BLaER1 (cell line): ENCODE measurements at regions not wholly inside any gene's neighbourhood (a gene's known extent, or its start where the extent isn't known, plus 50 kb on each side); places are given as distances from the start of the nearest gene placed in this dataset.

Experiments
- H3K27ac ChIP-seq: shearing (Covaris generic); formaldehyde crosslinking; 2 replicates; pipeline ENCODE4 v1.8.1; 2022
- H3K27me3 ChIP-seq: shearing (Covaris generic); formaldehyde crosslinking; 2 replicates; pipeline ENCODE4 v1.8.1; 2022
- H3K36me3 ChIP-seq: shearing (Covaris generic); formaldehyde crosslinking; 2 replicates; pipeline ENCODE4 v1.8.1; 2022
- H3K4me1 ChIP-seq: shearing (Covaris generic); formaldehyde crosslinking; 2 replicates; pipeline ENCODE4 v1.8.1; 2022
- H3K4me2 ChIP-seq: shearing (Covaris generic); formaldehyde crosslinking; 2 replicates; pipeline ENCODE4 v1.8.1; 2022
- H3K4me3 ChIP-seq: shearing (Covaris generic); formaldehyde crosslinking; 2 replicates; pipeline ENCODE4 v1.8.1; 2022
- H3K9ac ChIP-seq: shearing (Covaris generic); formaldehyde crosslinking; 2 replicates; pipeline ENCODE4 v1.8.1; 2022
- H3K9me3 ChIP-seq: shearing (Covaris generic); formaldehyde crosslinking; 2 replicates; pipeline ENCODE4 v1.8.1; 2022
- H4K20me1 ChIP-seq: shearing (Covaris generic); formaldehyde crosslinking; 2 replicates; pipeline ENCODE4 v1.8.1; 2022
- Cebpa-rat ChIP-seq: shearing (Covaris generic); IDR thresholded peaks from 2 replicates; pipeline ENCODE4 v1.8.1; 2022

GRCh38 chr13:73292127-73292526, 233.3 kb downstream of the KLF5 start:
- Histone ChIP-seq H4K20me1 (no peaks in the 10 kb centered on the region), H3K9ac (no peak overlapping the region), H3K4me1 (no peaks in the 10 kb centered on the region), H3K27me3 (no peaks in the 10 kb centered on the region), H3K27ac (no peak overlapping the region), H3K36me3 (no peaks in the 10 kb centered on the region), H3K4me3 (no peak overlapping the region), H3K9me3 (no peaks in the 10 kb centered on the region), H3K4me2 (no peak overlapping the region)
- TF ChIP-seq Cebpa-rat: no peak

- Histone ChIP-seq H4K20me1 (no peaks in the 10 kb centered on the region), H3K27ac (no peak overlapping the region), H3K4me3 (no peak overlapping the region), H3K4me2 (no peak overlapping the region), H3K9ac (no peak overlapping the region), H3K36me3 (no peaks in the 10 kb centered on the region), H3K4me1 (no peaks in the 10 kb centered on the region), H3K9me3 (no peaks in the 10 kb centered on the region), H3K27me3 (no peaks in the 10 kb centered on the region)
- TF ChIP-seq Cebpa-rat: no peak
These were observed 232.0 kb downstream of the KLF5 start for GRCh38 chr13:73290844-73291243.

- H3K4me1 ChIP-seq: no peaks in the 10 kb centered on the region
- no peaks in the 10 kb centered on the region for H4K20me1 ChIP-seq
- no peaks in the 10 kb centered on the region for H3K27me3 ChIP-seq
- H3K9ac ChIP-seq: no peak overlapping the region
- no peaks in the 10 kb centered on the region for H3K9me3 ChIP-seq
- TF ChIP-seq Cebpa-rat: no peak
- no peaks in the 10 kb centered on the region for H3K36me3 ChIP-seq
- H3K4me2 ChIP-seq: no peak overlapping the region
- H3K27ac ChIP-seq: no peak overlapping the region
- no peak overlapping the region for H3K4me3 ChIP-seq
These were observed 229.8 kb downstream of the KLF5 start for GRCh38 chr13:73288596-73288995.

- Histone ChIP-seq H3K27ac (no peak overlapping the region), H3K4me3 (no peak overlapping the region), H3K36me3 (no peaks in the 10 kb centered on the region), H3K4me1 (no peaks in the 10 kb centered on the region), H3K27me3 (no peaks in the 10 kb centered on the region), H3K4me2 (no peak overlapping the region), H4K20me1 (no peaks in the 10 kb centered on the region), H3K9ac (no peak overlapping the region), H3K9me3 (no peaks in the 10 kb centered on the region)
- no peak for TF ChIP-seq Cebpa-rat
These were observed 229.0 kb downstream of the KLF5 start for GRCh38 chr13:73287831-73288230.

GRCh38 chr13:73286942-73287620, 228.3 kb downstream of the KLF5 start:
- Histone ChIP-seq H3K36me3 (no peaks in the 10 kb centered on the region), H3K27ac (no peak overlapping the region), H3K9ac (no peak overlapping the region), H3K4me3 (no peak overlapping the region), H3K4me2 (no peak overlapping the region), H3K9me3 (no peaks in the 10 kb centered on the region), H3K4me1 (no peaks in the 10 kb centered on the region), H3K27me3 (no peaks in the 10 kb centered on the region), H4K20me1 (no peaks in the 10 kb centered on the region)
- TF ChIP-seq Cebpa-rat: no peak

- Histone ChIP-seq H3K27ac (no peak overlapping the region), H3K4me3 (no peak overlapping the region), H3K9me3 (no peaks in the 10 kb centered on the region), H3K4me1 (no peaks in the 10 kb centered on the region), H3K27me3 (no peaks in the 10 kb centered on the region), H3K4me2 (no peak overlapping the region), H4K20me1 (no peaks in the 10 kb centered on the region), H3K36me3 (no peaks in the 10 kb centered on the region), H3K9ac (no peak overlapping the region)
- no peak for TF ChIP-seq Cebpa-rat
These were observed 227.4 kb downstream of the KLF5 start for GRCh38 chr13:73286177-73286576.

- H3K27ac ChIP-seq: no peak overlapping the region
- no peak overlapping the region for H3K4me2 ChIP-seq
- no peaks in the 10 kb centered on the region for H4K20me1 ChIP-seq
- no peaks in the 10 kb centered on the region for H3K4me1 ChIP-seq
- no peak for TF ChIP-seq Cebpa-rat
- no peaks in the 10 kb centered on the region for H3K9me3 ChIP-seq
- H3K36me3 ChIP-seq: no peaks in the 10 kb centered on the region
- no peak overlapping the region for H3K4me3 ChIP-seq
- no peak overlapping the region for H3K9ac ChIP-seq
- no peaks in the 10 kb centered on the region for H3K27me3 ChIP-seq
These were observed 225.5 kb downstream of the KLF5 start for GRCh38 chr13:73284081-73284874.

GRCh38 chr13:73283636-73284035, 224.8 kb downstream of the KLF5 start:
- no peak overlapping the region for H3K4me2 ChIP-seq
- H3K27me3 ChIP-seq: no peaks in the 10 kb centered on the region
- no peaks in the 10 kb centered on the region for H3K9me3 ChIP-seq
- no peaks in the 10 kb centered on the region for H3K36me3 ChIP-seq
- no peak overlapping the region for H3K27ac ChIP-seq
- no peak overlapping the region for H3K9ac ChIP-seq
- H4K20me1 ChIP-seq: no peaks in the 10 kb centered on the region
- no peak overlapping the region for H3K4me3 ChIP-seq
- no peaks in the 10 kb centered on the region for H3K4me1 ChIP-seq
- TF ChIP-seq Cebpa-rat: no peak

GRCh38 chr13:73281746-73282145, 222.9 kb downstream of the KLF5 start:
- H3K27me3 ChIP-seq: no peaks in the 10 kb centered on the region
- no peak overlapping the region for H3K4me2 ChIP-seq
- no peak overlapping the region for H3K4me3 ChIP-seq
- H4K20me1 ChIP-seq: no peaks in the 10 kb centered on the region
- no peak overlapping the region for H3K27ac ChIP-seq
- no peak for TF ChIP-seq Cebpa-rat
- H3K4me1 ChIP-seq: no peaks in the 10 kb centered on the region
- H3K36me3 ChIP-seq: no peaks in the 10 kb centered on the region
- no peaks in the 10 kb centered on the region for H3K9me3 ChIP-seq
- no peak overlapping the region for H3K9ac ChIP-seq

- Histone ChIP-seq H3K4me2 (no peak overlapping the region), H3K4me1 (no peaks in the 10 kb centered on the region), H3K27ac (no peak overlapping the region), H3K9me3 (no peaks in the 10 kb centered on the region), H3K4me3 (no peak overlapping the region), H3K27me3 (no peaks in the 10 kb centered on the region), H3K9ac (no peak overlapping the region), H3K36me3 (no peaks in the 10 kb centered on the region), H4K20me1 (no peaks in the 10 kb centered on the region)
- no peak for TF ChIP-seq Cebpa-rat
These were observed 219.4 kb downstream of the KLF5 start for GRCh38 chr13:73278186-73278585.
